Esophagus squamous epithelium (tissue), 5 donors: ENCODE measurements at regions not wholly inside any gene's neighbourhood (a gene's known extent, or its start where the extent isn't known, plus 50 kb on each side); places are given as distances from the start of the nearest gene placed in this dataset.

Experiments
- DNase-seq: peaks from one replicate; lab custom pipeline; 2025; lab: John Stamatoyannopoulos, UW
- H3K27ac ChIP-seq, 4 donors: fragments of 200-600 bp; sonication (generic); one replicate each; pipeline ENCODE4 v1.5.1; 2016 to 2019; ENCODE audit warnings: mild to moderate bottlenecking in 1 of 4
- H3K27me3 ChIP-seq, 4 donors: fragments of 200-600 bp; sonication (generic); 1 replicate in 3 of 4; 2 replicates in 1 of 4; pipeline versions ENCODE4 v1.5.1 to v1.6.0; 2017 to 2021; ENCODE audit warnings: antibody characterized with exemption in 1 of 4
- H3K36me3 ChIP-seq, 3 donors: fragments of 200-600 bp; sonication (generic); one replicate each; pipeline ENCODE4 v1.5.1; 2016 to 2019
- H3K4me1 ChIP-seq, 3 donors: fragments of 200-600 bp; sonication (generic); one replicate each; pipeline ENCODE4 v1.5.1; 2017 to 2019
- H3K4me3 ChIP-seq, 4 donors: fragments of 200-600 bp; sonication (generic); 1 replicate in 3 of 4; 2 replicates in 1 of 4; pipeline ENCODE4 v1.5.1; 2016 to 2019; ENCODE audit warnings: mild to moderate bottlenecking in 2 of 4, moderate library complexity in 1 of 4
- H3K9me3 ChIP-seq, 3 donors: fragments of 200-600 bp; sonication (generic); one replicate each; pipeline ENCODE4 v1.5.1; 2016 to 2019
- POLR2A ChIP-seq, 4 donors: fragments of 450-650 bp; IDR thresholded peaks; one replicate each; pipeline ENCODE4 v1.6.1; 2017; ENCODE audit warnings: antibody characterized with exemption in 4 of 4, mild to moderate bottlenecking in 4 of 4, moderate library complexity in 3 of 4
- WGBS, 2 donors: methylation state at CpG; one replicate each; pipeline ENCODE4 v1.1.5; 2018; 5-methylcytosine and 5-hydroxymethylcytosine counted together
- intact Hi-C: fragments of 100-400 bp; cut with DNase I; formaldehyde crosslinking; loops from one replicate; pipeline ENCODE4 v1.15.0; 2022
- TF ChIP-seq, protein P1 (sequence below), 6 experiments: fragments of 450-650 bp in 4 of 6; fragments of 200-600 bp in 2 of 6; sonication (generic) in 2 of 6; IDR thresholded peaks; one replicate each; pipeline ENCODE4 v1.5.1; 2016 to 2019; ENCODE audit warnings: antibody characterized with exemption in 6 of 6, mild to moderate bottlenecking in 4 of 6, moderate library complexity in 4 of 6
- donor health status: DM: yes; HTN: yes; CAD: no.

DNA sequence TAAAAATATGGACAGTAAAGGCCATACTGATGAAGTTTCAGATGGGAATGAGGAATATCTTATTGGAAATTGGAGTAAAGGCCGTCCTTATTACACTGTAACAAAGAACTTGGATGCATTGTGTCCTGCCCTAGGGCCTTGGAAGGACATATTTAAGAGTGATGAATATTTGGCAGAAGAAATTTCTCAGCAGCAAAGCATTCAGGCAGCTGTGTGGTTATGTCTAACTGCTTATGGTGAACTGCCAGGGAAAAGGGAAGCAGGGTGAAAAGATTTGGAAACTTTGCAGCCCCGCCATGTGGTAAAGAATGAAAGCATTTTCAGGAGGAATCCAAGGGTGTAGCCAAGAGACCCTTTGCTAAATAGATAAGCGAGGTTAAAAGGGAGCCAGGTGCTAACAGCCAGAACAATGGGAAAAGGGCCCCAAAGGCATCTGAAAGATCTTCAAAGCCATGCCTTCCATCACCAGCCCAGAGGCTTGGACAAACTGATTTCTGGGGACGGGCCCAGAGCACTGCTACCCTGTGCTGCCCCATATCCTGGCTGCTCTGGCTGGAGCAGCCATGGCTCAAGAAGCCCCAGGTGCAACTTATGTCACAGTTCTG is 200.0 kb downstream of the PTPRU start:
- no peak for DNase-seq

DNA sequence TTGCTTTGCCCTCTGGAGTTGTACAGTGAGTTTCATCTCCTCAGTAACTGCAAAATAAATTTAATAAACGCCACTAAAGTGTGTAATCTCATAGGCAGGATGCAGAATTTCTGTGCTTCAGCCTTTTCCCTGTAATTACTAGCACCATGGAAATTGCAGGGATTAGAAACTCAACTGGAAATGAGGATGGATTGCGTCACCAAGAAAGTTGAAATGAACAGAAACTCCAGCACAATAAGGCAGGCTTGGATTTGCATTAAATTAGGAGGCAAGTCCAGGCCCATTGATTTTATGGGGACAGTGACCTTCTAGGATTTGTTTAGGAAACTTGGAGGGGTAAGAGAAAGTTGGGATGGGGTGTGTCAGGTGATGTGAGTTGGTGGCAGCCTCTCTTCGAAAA is 197.5 kb downstream of the PTPRU start:
- 72% methylated on average over 3 of the region's 3 CpGs for WGBS, 2 donors
- intact Hi-C loops: no loop called here
- H3K4me1 ChIP-seq: no peaks in the 10 kb centered on the region
- no peaks in the 10 kb centered on the region for H3K36me3 ChIP-seq
- H3K27me3 ChIP-seq: peaks cover 0 to 15% (median 0%) of the 10 kb centered on the region in 4 donors
- H3K4me3 ChIP-seq: no peak overlapping the region
- DNase-seq: no peak
- TF ChIP-seq POLR2A (IDR thresholded peaks at IDR 0.05): no peak
- TF ChIP-seq, protein P1, sequence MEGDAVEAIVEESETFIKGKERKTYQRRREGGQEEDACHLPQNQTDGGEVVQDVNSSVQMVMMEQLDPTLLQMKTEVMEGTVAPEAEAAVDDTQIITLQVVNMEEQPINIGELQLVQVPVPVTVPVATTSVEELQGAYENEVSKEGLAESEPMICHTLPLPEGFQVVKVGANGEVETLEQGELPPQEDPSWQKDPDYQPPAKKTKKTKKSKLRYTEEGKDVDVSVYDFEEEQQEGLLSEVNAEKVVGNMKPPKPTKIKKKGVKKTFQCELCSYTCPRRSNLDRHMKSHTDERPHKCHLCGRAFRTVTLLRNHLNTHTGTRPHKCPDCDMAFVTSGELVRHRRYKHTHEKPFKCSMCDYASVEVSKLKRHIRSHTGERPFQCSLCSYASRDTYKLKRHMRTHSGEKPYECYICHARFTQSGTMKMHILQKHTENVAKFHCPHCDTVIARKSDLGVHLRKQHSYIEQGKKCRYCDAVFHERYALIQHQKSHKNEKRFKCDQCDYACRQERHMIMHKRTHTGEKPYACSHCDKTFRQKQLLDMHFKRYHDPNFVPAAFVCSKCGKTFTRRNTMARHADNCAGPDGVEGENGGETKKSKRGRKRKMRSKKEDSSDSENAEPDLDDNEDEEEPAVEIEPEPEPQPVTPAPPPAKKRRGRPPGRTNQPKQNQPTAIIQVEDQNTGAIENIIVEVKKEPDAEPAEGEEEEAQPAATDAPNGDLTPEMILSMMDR (IDR thresholded peaks at IDR 0.05): no peak
- no peak overlapping the region for H3K27ac ChIP-seq
- H3K9me3 ChIP-seq: no peaks in the 10 kb centered on the region

More for the DNA sequence above, 200.0 kb downstream of the PTPRU start:
- 21 to 37% methylated on average over 4 of the region's 4 CpGs for WGBS, 2 donors
- Histone ChIP-seq H3K27ac (no peak overlapping the region), H3K9me3 (no peaks in the 10 kb centered on the region), H3K27me3 (peaks cover 0 to 33% (median 0%) of the 10 kb centered on the region in 4 donors), H3K4me3 (no peak overlapping the region), H3K4me1 (no peaks in the 10 kb centered on the region), H3K36me3 (no peaks in the 10 kb centered on the region)
- TF ChIP-seq, protein P1 (IDR thresholded peaks at IDR 0.05): no peak
- TF ChIP-seq POLR2A (IDR thresholded peaks at IDR 0.05): no peak
- intact Hi-C loops: no loop called here

DNA sequence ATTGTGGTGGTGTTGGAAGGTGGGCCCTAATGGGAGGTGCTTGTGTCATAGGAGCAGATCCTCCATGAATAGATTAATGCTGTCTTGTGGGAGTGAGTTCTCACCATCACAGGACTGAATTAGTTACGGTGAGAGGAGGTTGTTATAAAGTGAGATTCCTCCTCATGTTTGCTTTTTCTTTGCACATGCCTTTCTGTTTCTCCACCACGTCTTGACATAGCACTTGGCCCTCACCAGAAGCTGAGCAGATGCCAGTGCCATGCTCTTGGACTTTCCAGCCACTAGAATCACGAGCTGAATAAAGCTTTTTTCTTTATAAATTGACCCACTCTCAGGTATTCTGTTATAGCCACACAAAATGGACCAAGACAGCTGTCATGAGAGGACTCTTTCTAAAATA is 194.8 kb downstream of the PTPRU start:
- no peak overlapping the region for H3K4me3 ChIP-seq
- no peaks in the 10 kb centered on the region for H3K9me3 ChIP-seq
- H3K4me1 ChIP-seq: no peaks in the 10 kb centered on the region
- TF ChIP-seq POLR2A (IDR thresholded peaks at IDR 0.05): no peak
- TF ChIP-seq, protein P1 (IDR thresholded peaks at IDR 0.05): no peak
- H3K27me3 ChIP-seq: peaks cover 0 to 8% (median 0%) of the 10 kb centered on the region in 4 donors
- DNase-seq: no peak
- H3K27ac ChIP-seq: no peak overlapping the region
- intact Hi-C loops: no loop called here
- 53 to 57% methylated on average over 3 of the region's 3 CpGs for WGBS, 2 donors
- H3K36me3 ChIP-seq: no peaks in the 10 kb centered on the region

DNA sequence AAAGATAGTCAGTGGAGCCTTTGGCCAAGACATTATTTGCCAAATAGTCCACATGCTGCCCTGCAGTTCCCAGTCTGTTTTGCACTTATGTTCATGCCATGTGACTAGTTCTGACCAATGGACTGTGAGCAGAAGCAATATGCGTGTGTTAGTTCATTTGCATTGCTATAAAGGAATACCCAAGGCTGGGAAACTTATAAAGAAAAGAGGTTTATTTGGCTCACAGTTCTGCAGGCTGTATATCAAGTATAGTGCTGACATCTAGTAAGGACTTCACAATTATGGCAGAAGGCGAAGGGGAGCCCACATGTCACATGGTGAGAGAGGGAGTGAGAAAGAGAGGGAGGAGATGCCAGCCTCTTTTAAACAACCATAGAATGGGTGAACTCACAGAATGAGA is 193.3 kb downstream of the PTPRU start:
- Histone ChIP-seq H3K36me3 (no peaks in the 10 kb centered on the region), H3K9me3 (no peaks in the 10 kb centered on the region), H3K4me3 (no peak overlapping the region), H3K4me1 (no peaks in the 10 kb centered on the region), H3K27ac (no peak overlapping the region), H3K27me3 (peaks cover 0 to 5% (median 0%) of the 10 kb centered on the region in 4 donors)
- DNase-seq: no peak
- intact Hi-C loops: no loop called here
- no peak for TF ChIP-seq POLR2A (IDR thresholded peaks at IDR 0.05)
- TF ChIP-seq, protein P1 (IDR thresholded peaks at IDR 0.05): no peak
- 79 to 89% methylated on average over 2 of the region's 2 CpGs for WGBS, 2 donors

DNA sequence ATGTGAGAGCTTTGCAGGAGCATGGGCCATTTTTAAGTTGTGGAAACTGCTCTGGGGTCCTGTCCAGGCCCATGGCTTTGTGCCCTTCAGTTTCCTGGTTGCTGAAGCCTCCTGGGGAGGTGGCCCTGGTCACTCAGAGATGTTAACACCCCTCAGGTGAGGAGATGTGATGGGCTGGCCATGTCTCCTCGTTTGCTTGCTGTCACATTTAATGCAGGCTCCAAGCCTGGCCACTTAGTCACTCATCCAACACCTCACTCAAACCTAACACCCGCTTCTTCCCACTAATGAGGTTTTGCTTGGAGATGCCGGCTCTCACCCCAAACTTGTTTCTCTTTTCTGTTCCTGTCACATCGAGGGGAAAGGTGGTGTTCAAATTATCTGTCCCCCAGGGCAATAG is 192.7 kb downstream of the PTPRU start:
- peaks cover 0 to 8% (median 0%) of the 10 kb centered on the region in 4 donors for H3K27me3 ChIP-seq
- H3K9me3 ChIP-seq: no peaks in the 10 kb centered on the region
- intact Hi-C loops: no loop called here
- 47 to 70% methylated on average over 4 of the region's 4 CpGs for WGBS, 2 donors
- no peak for DNase-seq
- no peak for TF ChIP-seq POLR2A (IDR thresholded peaks at IDR 0.05)
- TF ChIP-seq, protein P1 (IDR thresholded peaks at IDR 0.05): no peak
- no peaks in the 10 kb centered on the region for H3K36me3 ChIP-seq
- no peak overlapping the region for H3K27ac ChIP-seq
- no peak overlapping the region for H3K4me3 ChIP-seq
- H3K4me1 ChIP-seq: no peaks in the 10 kb centered on the region
